ENCODE measurements at regions not wholly inside any gene's neighbourhood (a gene's known extent, or its start where the extent isn't known, plus 50 kb on each side); places are given as distances from the start of the nearest gene placed in this dataset.

DNA sequence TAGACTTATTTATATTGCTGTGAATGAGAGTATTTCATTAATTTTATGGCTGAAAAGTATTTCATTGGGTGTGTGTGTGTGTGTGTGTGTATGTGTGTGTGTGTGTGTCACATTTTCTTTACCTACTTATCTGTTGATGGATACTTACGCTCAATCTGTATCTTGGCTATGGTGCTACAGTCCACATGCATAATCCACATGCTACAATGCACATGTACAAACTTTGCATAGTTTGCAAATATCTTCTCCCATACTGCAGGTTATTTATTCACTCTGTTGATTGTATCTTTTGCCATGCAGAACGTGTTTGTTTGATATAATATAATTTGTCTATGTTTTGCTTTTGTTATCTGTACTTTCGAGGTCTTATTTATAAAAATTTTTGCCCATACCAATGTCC is 167.8 kb downstream of the RAB28 start:
- DNase-seq (ENCODE audit: low spot score) (no peak), ATAC-seq (no peak), FAIRE-seq (no peak)
- in situ Hi-C loops (cut with HindIII; ENCODE audit: extremely low pct_ligation_motif_present, low pct_unique_long_range_greater_than_20kb) (no loop called here), intact Hi-C loops (cut with micrococcal nuclease; ENCODE audit: unreplicated experiment) (no loop called here)
- no TSS peak for BruUV-seq (replicated peaks)
- H3K4me3 ChIP-seq (replicated peaks in 1 of 3; ENCODE audit: insufficient read depth in 1 of 3, low read depth in 2 of 3, low read length in 3 of 3): no peak overlapping the region
- ChIA-PET POLR2A (no interaction called here), CTCF (ENCODE audit: low intra/inter-chr PET ratio, low total read pairs) (no interaction called here)
- H4K20me1 ChIP-seq (ENCODE audit: insufficient read depth, low read length): no peaks in the 10 kb centered on the region
- no peaks in the 10 kb centered on the region for H3K79me2 ChIP-seq (ENCODE audit: insufficient read depth, low read length)
- no peaks in the 10 kb centered on the region for H3K27me3 ChIP-seq (ENCODE audit: control insufficient read depth in 1 of 2, insufficient read depth in 2 of 2, low read length in 2 of 2)
- no peak overlapping the region for H3K9ac ChIP-seq (ENCODE audit: insufficient read depth, low read depth, low read length)
- no peak overlapping the region for H3K4me2 ChIP-seq (ENCODE audit: low read depth, low read length)
- H3K4me1 ChIP-seq (ENCODE audit: insufficient read depth, low read length): no peaks in the 10 kb centered on the region
- TF ChIP-seq ETV5 (CRISPR knock-in tag; IDR thresholded peaks at IDR 0.05; ENCODE audit: borderline replicate concordance) (no peak), JDP2 (CRISPR knock-in tag; IDR thresholded peaks at IDR 0.05; ENCODE audit: borderline replicate concordance) (no peak), GPN1 (CRISPR knock-in tag; IDR thresholded peaks at IDR 0.05; ENCODE audit: borderline replicate concordance) (no peak), HDAC2 (CRISPR knock-in tag; IDR thresholded peaks at IDR 0.05) (no peak), ZNF280D (CRISPR knock-in tag; IDR thresholded peaks at IDR 0.05) (no peak), RNF219 (CRISPR knock-in tag; IDR thresholded peaks at IDR 0.05) (no peak), ZNF83 (CRISPR knock-in tag; IDR thresholded peaks at IDR 0.05; ENCODE audit: borderline replicate concordance) (no peak), ZBTB4 (CRISPR knock-in tag; IDR thresholded peaks at IDR 0.05; ENCODE audit: borderline replicate concordance) (no peak), EP300 (IDR thresholded peaks at IDR 0.05; ENCODE audit: low read depth in 2 of 2, low read length in 2 of 2) (no peak), EP300 (CRISPR knock-in tag; IDR thresholded peaks at IDR 0.05; ENCODE audit: borderline replicate concordance) (no peak), ZNF160 (CRISPR knock-in tag; IDR thresholded peaks at IDR 0.05) (no peak)
- TF ChIP-seq, protein P1, sequence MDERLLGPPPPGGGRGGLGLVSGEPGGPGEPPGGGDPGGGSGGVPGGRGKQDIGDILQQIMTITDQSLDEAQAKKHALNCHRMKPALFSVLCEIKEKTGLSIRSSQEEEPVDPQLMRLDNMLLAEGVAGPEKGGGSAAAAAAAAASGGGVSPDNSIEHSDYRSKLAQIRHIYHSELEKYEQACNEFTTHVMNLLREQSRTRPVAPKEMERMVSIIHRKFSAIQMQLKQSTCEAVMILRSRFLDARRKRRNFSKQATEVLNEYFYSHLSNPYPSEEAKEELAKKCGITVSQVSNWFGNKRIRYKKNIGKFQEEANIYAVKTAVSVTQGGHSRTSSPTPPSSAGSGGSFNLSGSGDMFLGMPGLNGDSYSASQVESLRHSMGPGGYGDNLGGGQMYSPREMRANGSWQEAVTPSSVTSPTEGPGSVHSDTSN (CRISPR knock-in tag; IDR thresholded peaks at IDR 0.05): no peak
- H3K27ac ChIP-seq (ENCODE audit: extremely low read length, insufficient read depth, low read length): no peak overlapping the region
- H3K36me3 ChIP-seq (replicated peaks in 1 of 2; ENCODE audit: control insufficient read depth in 1 of 2, insufficient read depth in 2 of 2, low read length in 2 of 2): no peaks in the 10 kb centered on the region
- 91% methylated on average over 3 of the region's 3 CpGs for WGBS (ENCODE audit: low lambda C conversion rate)
- no peaks in the 10 kb centered on the region for H3K9me3 ChIP-seq (ENCODE audit: low read length)
- H2AFZ ChIP-seq (ENCODE audit: low read length): no peak overlapping the region

All from HepG2 (cell line).